ENCODE measurements at regions not wholly inside any gene's neighbourhood (a gene's known extent, or its start where the extent isn't known, plus 50 kb on each side); places are given as distances from the start of the nearest gene placed in this dataset.

GRCh38 chr4:104971462-104971861 lies 175.2 kb upstream of the TET2 start:
- Mint-ChIP-seq H3K4me3 (no peak overlapping the region), H3K36me3 (ENCODE audit: low read depth) (no peaks in the 10 kb centered on the region), H3K9me3 (no peaks in the 10 kb centered on the region), H3K27me3 (ENCODE audit: insufficient read depth, low read depth, poor library complexity) (no peaks in the 10 kb centered on the region), H3K4me1 (peaks cover 2% of the 10 kb centered on the region; the same call in 1 of the 3 replicates), H3K27ac (no peak overlapping the region)
- ATAC-seq (no peak), DNase-seq (ENCODE audit: low spot score) (no peak)
- H3K9me2 ChIP-seq (ENCODE audit: insufficient read depth): no peaks in the 10 kb centered on the region
- no peaks in the 10 kb centered on the region for H3K4me1 ChIP-seq (ENCODE audit: insufficient read depth)
- no peak overlapping the region for H3K4me3 ChIP-seq
- H3K4me2 ChIP-seq: no peak overlapping the region
- no peak overlapping the region for H2AFZ ChIP-seq
- no peaks in the 10 kb centered on the region for H3F3A ChIP-seq (replicated peaks; ENCODE audit: low read depth)
- no peaks in the 10 kb centered on the region for H3K27me3 ChIP-seq (ENCODE audit: insufficient read depth)
- no peaks in the 10 kb centered on the region for H3K79me2 ChIP-seq (replicated peaks; ENCODE audit: insufficient read depth)
- no peaks in the 10 kb centered on the region for H3K36me3 ChIP-seq (ENCODE audit: insufficient read depth)
- no peak overlapping the region for H3K27ac ChIP-seq (ENCODE audit: low read depth)
- no peak for TF ChIP-seq REST (IDR thresholded peaks at IDR 0.05; ENCODE audit: unreplicated experiment)
- TF ChIP-seq POLR2AphosphoS5 (IDR thresholded peaks at IDR 0.05; ENCODE audit: low read depth): no peak
- TF ChIP-seq, protein P1, sequence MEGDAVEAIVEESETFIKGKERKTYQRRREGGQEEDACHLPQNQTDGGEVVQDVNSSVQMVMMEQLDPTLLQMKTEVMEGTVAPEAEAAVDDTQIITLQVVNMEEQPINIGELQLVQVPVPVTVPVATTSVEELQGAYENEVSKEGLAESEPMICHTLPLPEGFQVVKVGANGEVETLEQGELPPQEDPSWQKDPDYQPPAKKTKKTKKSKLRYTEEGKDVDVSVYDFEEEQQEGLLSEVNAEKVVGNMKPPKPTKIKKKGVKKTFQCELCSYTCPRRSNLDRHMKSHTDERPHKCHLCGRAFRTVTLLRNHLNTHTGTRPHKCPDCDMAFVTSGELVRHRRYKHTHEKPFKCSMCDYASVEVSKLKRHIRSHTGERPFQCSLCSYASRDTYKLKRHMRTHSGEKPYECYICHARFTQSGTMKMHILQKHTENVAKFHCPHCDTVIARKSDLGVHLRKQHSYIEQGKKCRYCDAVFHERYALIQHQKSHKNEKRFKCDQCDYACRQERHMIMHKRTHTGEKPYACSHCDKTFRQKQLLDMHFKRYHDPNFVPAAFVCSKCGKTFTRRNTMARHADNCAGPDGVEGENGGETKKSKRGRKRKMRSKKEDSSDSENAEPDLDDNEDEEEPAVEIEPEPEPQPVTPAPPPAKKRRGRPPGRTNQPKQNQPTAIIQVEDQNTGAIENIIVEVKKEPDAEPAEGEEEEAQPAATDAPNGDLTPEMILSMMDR (conservative IDR thresholded peaks at IDR 0.05; ENCODE audit: low read depth in 2 of 2): no peak
- TF ChIP-seq ZNF114 (CRISPR knock-in tag; IDR thresholded peaks at IDR 0.05): no peak
- TF ChIP-seq ZNF331 (CRISPR knock-in tag; IDR thresholded peaks at IDR 0.05; ENCODE audit: low read depth): no peak
- H4K20me1 ChIP-seq (replicated peaks; ENCODE audit: insufficient read depth): no peaks in the 10 kb centered on the region

- no peaks in the 10 kb centered on the region for H3K4me1 ChIP-seq (ENCODE audit: insufficient read depth)
- H3K4me3 ChIP-seq: no peak overlapping the region
- H3K27ac Mint-ChIP-seq: no peak overlapping the region
- no peaks in the 10 kb centered on the region for H4K20me1 ChIP-seq (replicated peaks; ENCODE audit: insufficient read depth)
- no peak overlapping the region for H3K27ac ChIP-seq (ENCODE audit: low read depth)
- no peak overlapping the region for H3K4me3 Mint-ChIP-seq
- no peaks in the 10 kb centered on the region for H3K4me1 Mint-ChIP-seq
- ATAC-seq (no peak), DNase-seq (ENCODE audit: low spot score) (no peak)
- no peak overlapping the region for H3K4me2 ChIP-seq
- H3K36me3 ChIP-seq (ENCODE audit: insufficient read depth): no peaks in the 10 kb centered on the region
- TF ChIP-seq ZNF331 (CRISPR knock-in tag; IDR thresholded peaks at IDR 0.05; ENCODE audit: low read depth) (no peak), JUNB (IDR thresholded peaks at IDR 0.05; ENCODE audit: unreplicated experiment) (no peak), EZH2 (IDR thresholded peaks at IDR 0.05; ENCODE audit: low read depth, unreplicated experiment) (no peak), EZH2phosphoT487 (IDR thresholded peaks at IDR 0.05; ENCODE audit: unreplicated experiment) (no peak), CREB1 (CRISPR knock-in tag; IDR thresholded peaks at IDR 0.05; ENCODE audit: low read depth) (no peak), ZNF114 (CRISPR knock-in tag; IDR thresholded peaks at IDR 0.05) (no peak), POLR2AphosphoS5 (IDR thresholded peaks at IDR 0.05; ENCODE audit: low read depth) (no peak), NANOG (IDR thresholded peaks at IDR 0.05; ENCODE audit: borderline replicate concordance) (no peak)
- TF ChIP-seq, protein P1 (conservative IDR thresholded peaks at IDR 0.05; ENCODE audit: low read depth in 2 of 2): no peak
- TF ChIP-seq, protein P2, sequence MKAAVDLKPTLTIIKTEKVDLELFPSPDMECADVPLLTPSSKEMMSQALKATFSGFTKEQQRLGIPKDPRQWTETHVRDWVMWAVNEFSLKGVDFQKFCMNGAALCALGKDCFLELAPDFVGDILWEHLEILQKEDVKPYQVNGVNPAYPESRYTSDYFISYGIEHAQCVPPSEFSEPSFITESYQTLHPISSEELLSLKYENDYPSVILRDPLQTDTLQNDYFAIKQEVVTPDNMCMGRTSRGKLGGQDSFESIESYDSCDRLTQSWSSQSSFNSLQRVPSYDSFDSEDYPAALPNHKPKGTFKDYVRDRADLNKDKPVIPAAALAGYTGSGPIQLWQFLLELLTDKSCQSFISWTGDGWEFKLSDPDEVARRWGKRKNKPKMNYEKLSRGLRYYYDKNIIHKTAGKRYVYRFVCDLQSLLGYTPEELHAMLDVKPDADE (IDR thresholded peaks at IDR 0.05): no peak
- H3K36me3 Mint-ChIP-seq (ENCODE audit: low read depth): no peaks in the 10 kb centered on the region
- no peaks in the 10 kb centered on the region for H3K27me3 ChIP-seq (ENCODE audit: insufficient read depth)
- H2AFZ ChIP-seq: no peak overlapping the region
- no peaks in the 10 kb centered on the region; the same call in 1 of the 2 replicates for H3K9me2 ChIP-seq (ENCODE audit: insufficient read depth)
- H3K27me3 Mint-ChIP-seq (ENCODE audit: insufficient read depth, low read depth, poor library complexity): no peaks in the 10 kb centered on the region
- H3K9me3 Mint-ChIP-seq: no peaks in the 10 kb centered on the region
- no peaks in the 10 kb centered on the region for H3F3A ChIP-seq (replicated peaks; ENCODE audit: low read depth)
- no peaks in the 10 kb centered on the region for H3K79me2 ChIP-seq (replicated peaks; ENCODE audit: insufficient read depth)
These were observed 173.0 kb upstream of the TET2 start for GRCh38 chr4:104973708-104974107.
